ENCODE measurements at regions not wholly inside any gene's neighbourhood (a gene's known extent, or its start where the extent isn't known, plus 50 kb on each side); places are given as distances from the start of the nearest gene placed in this dataset.

- TF ChIP-seq EZH2phosphoT487 (IDR thresholded peaks at IDR 0.05; ENCODE audit: low read depth) = no peak
- TF ChIP-seq, protein P1, sequence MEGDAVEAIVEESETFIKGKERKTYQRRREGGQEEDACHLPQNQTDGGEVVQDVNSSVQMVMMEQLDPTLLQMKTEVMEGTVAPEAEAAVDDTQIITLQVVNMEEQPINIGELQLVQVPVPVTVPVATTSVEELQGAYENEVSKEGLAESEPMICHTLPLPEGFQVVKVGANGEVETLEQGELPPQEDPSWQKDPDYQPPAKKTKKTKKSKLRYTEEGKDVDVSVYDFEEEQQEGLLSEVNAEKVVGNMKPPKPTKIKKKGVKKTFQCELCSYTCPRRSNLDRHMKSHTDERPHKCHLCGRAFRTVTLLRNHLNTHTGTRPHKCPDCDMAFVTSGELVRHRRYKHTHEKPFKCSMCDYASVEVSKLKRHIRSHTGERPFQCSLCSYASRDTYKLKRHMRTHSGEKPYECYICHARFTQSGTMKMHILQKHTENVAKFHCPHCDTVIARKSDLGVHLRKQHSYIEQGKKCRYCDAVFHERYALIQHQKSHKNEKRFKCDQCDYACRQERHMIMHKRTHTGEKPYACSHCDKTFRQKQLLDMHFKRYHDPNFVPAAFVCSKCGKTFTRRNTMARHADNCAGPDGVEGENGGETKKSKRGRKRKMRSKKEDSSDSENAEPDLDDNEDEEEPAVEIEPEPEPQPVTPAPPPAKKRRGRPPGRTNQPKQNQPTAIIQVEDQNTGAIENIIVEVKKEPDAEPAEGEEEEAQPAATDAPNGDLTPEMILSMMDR (IDR thresholded peaks at IDR 0.05; ENCODE audit: low read depth, low read length) = no peak
- Histone ChIP-seq H3K4me3 (ENCODE audit: low read length) (no peak overlapping the region), H4K20me1 (ENCODE audit: insufficient read depth, low read length) (no peaks in the 10 kb centered on the region), H3K36me3 (replicated peaks; ENCODE audit: low read depth, low read length) (no peaks in the 10 kb centered on the region), H3K27ac (ENCODE audit: low read length) (no peak overlapping the region), H2AFZ (ENCODE audit: low read depth, low read length) (no peak overlapping the region), H3K4me2 (ENCODE audit: low read length) (no peak overlapping the region), H3K27me3 (ENCODE audit: low read depth, low read length) (no peaks in the 10 kb centered on the region), H3K4me1 (ENCODE audit: low read length) (no peaks in the 10 kb centered on the region), H3K9ac (ENCODE audit: low read length) (no peak overlapping the region), H3K79me2 (ENCODE audit: low read length) (no peaks in the 10 kb centered on the region), H3K9me3 (ENCODE audit: insufficient read depth, low read length) (no peaks in the 10 kb centered on the region)
Measured at GRCh38 chr13:57491318-57491717, 140.2 kb upstream of the PCDH17 start.

DNA sequence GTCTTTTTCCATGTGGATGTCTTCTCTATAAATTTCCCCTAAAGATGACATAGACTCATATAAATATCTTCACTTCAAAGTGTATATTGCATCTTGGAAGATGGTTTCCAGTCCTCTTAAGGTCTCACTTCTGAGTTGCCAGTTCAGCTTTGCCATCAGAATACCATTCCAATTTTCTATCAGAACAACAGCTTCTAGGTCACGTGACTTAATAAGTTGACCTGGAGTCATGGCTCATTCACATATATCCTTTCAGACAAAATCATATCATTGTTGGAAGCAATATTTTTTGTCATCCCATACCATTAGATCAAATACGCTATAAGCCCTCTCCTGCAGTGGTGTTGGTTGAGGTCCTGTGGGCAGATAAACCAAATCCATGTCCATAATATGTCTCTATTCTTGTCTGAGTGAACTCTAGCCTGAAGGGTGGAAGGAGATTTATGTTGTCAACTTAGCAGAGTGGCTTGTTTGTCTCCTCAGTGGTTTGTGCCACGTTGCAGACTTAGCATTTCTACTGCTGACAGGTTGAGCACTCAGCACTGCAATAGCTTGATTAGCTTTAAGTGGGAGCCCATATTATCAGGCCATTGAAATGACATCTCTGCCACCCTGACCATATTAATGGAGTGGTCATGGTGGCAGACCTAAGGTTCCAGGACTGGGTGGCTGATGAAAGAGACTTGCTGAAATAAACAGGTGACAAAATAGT, 123.6 kb upstream of the PCDH17 start:
- H3K4me1 ChIP-seq (ENCODE audit: low read length) = no peaks in the 10 kb centered on the region
- no peak overlapping the region for H2AFZ ChIP-seq (ENCODE audit: low read depth, low read length)
- H3K36me3 ChIP-seq (replicated peaks; ENCODE audit: low read depth, low read length) = no peaks in the 10 kb centered on the region
- no peak overlapping the region for H3K9ac ChIP-seq (ENCODE audit: low read length)
- no peaks in the 10 kb centered on the region for H4K20me1 ChIP-seq (ENCODE audit: insufficient read depth, low read length)
- no peak overlapping the region for H3K27ac ChIP-seq (ENCODE audit: low read length)
- no peaks in the 10 kb centered on the region for H3K27me3 ChIP-seq (ENCODE audit: low read depth, low read length)
- TF ChIP-seq EZH2phosphoT487 (IDR thresholded peaks at IDR 0.05; ENCODE audit: low read depth) = no peak
- TF ChIP-seq, protein P1 (IDR thresholded peaks at IDR 0.05; ENCODE audit: low read depth, low read length) = no peak
- H3K4me2 ChIP-seq (ENCODE audit: low read length) = no peak overlapping the region
- H3K79me2 ChIP-seq (ENCODE audit: low read length) = no peaks in the 10 kb centered on the region
- no peak overlapping the region for H3K4me3 ChIP-seq (ENCODE audit: low read length)
- no peaks in the 10 kb centered on the region for H3K9me3 ChIP-seq (ENCODE audit: insufficient read depth, low read length)

- H4K20me1 ChIP-seq (ENCODE audit: insufficient read depth, low read length) = no peaks in the 10 kb centered on the region
- no peaks in the 10 kb centered on the region for H3K79me2 ChIP-seq (ENCODE audit: low read length)
- no peak overlapping the region for H3K27ac ChIP-seq (ENCODE audit: low read length)
- no peaks in the 10 kb centered on the region for H3K4me1 ChIP-seq (ENCODE audit: low read length)
- no peaks in the 10 kb centered on the region for H3K9me3 ChIP-seq (ENCODE audit: insufficient read depth, low read length)
- H3K4me2 ChIP-seq (ENCODE audit: low read length) = no peak overlapping the region
- no peak overlapping the region for H2AFZ ChIP-seq (ENCODE audit: low read depth, low read length)
- TF ChIP-seq EZH2phosphoT487 (IDR thresholded peaks at IDR 0.05; ENCODE audit: low read depth) = no peak
- TF ChIP-seq, protein P1 (IDR thresholded peaks at IDR 0.05; ENCODE audit: low read depth, low read length) = no peak
- no peak overlapping the region for H3K4me3 ChIP-seq (ENCODE audit: low read length)
- no peak overlapping the region for H3K9ac ChIP-seq (ENCODE audit: low read length)
- H3K27me3 ChIP-seq (ENCODE audit: low read depth, low read length) = no peaks in the 10 kb centered on the region
- no peaks in the 10 kb centered on the region for H3K36me3 ChIP-seq (replicated peaks; ENCODE audit: low read depth, low read length)
Measured at GRCh38 chr13:57511603-57512002, 119.9 kb upstream of the PCDH17 start.

DNA sequence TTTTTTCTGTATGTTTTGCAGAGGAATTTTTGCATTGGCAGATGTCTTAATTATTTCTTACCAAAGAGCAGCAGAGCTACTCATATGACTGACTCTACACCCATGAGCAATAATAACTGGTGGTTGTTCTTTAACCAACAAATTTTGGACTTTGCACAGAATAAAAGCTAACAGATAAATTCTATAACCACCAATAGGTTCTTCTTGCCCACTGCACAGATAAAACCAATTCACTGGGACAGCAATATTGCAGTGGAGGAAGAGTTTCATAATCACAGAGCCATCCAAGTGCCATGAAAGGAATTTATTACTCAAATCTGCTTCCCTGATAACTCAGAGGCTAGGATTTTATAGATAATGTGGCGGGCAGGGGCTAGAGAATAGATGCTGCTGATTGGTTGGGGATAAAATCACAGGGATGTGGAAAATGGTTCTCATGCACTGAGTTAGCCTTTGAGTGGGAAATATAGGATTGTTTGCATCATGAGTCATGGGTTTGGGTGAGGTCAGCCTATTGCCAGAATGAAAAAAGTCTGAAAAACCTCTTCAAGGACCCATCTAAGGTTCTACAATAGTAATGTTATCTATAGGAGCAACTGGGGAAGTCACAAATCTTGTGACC, 104.3 kb upstream of the PCDH17 start:
- no peak overlapping the region for H3K4me2 ChIP-seq (ENCODE audit: low read length)
- TF ChIP-seq, protein P1 (IDR thresholded peaks at IDR 0.05; ENCODE audit: low read depth, low read length) = no peak
- TF ChIP-seq EZH2phosphoT487 (IDR thresholded peaks at IDR 0.05; ENCODE audit: low read depth) = no peak
- peaks cover 6% of the 10 kb centered on the region for H3K9me3 ChIP-seq (ENCODE audit: insufficient read depth, low read length)

More for the DNA sequence above, 104.3 kb upstream of the PCDH17 start:
- H3K79me2 ChIP-seq (ENCODE audit: low read length) = no peaks in the 10 kb centered on the region
- H3K4me1 ChIP-seq (ENCODE audit: low read length) = no peaks in the 10 kb centered on the region
- H3K36me3 ChIP-seq (replicated peaks; ENCODE audit: low read depth, low read length) = no peaks in the 10 kb centered on the region
- no peaks in the 10 kb centered on the region for H4K20me1 ChIP-seq (ENCODE audit: insufficient read depth, low read length)
- H2AFZ ChIP-seq (ENCODE audit: low read depth, low read length) = no peak overlapping the region
- no peaks in the 10 kb centered on the region for H3K27me3 ChIP-seq (ENCODE audit: low read depth, low read length)
- no peak overlapping the region for H3K4me3 ChIP-seq (ENCODE audit: low read length)
- H3K27ac ChIP-seq (ENCODE audit: low read length) = no peak overlapping the region
- H3K9ac ChIP-seq (ENCODE audit: low read length) = no peak overlapping the region

Measured in OCI-LY3 (cell line).